GM23248 (cell line): ENCODE measurements at regions not wholly inside any gene's neighbourhood (a gene's known extent, or its start where the extent isn't known, plus 50 kb on each side); places are given as distances from the start of the nearest gene placed in this dataset.

ENCODE experiments used
- EZH2 ChIP-seq: fragments of 200-600 bp; sonication (generic); IDR thresholded peaks from 2 replicates; pipeline ENCODE4 v1.6.1; 2018; ENCODE audit warnings: antibody characterized with exemption, mild to moderate bottlenecking; ENCODE audit not compliant: insufficient read depth, poor library complexity, severe bottlenecking
- EZH2phosphoT487 ChIP-seq: fragments of 200-600 bp; sonication (generic); IDR thresholded peaks from 2 replicates; pipeline ENCODE4 v1.6.1; 2018; ENCODE audit warnings: antibody characterized with exemption, moderate library complexity, mild to moderate bottlenecking, low read depth; ENCODE audit not compliant: insufficient read depth

- TF ChIP-seq EZH2phosphoT487 (no peak), EZH2 (no peak)
Observed at GRCh38 chr1:30419831-30420230, 303.6 kb downstream of the MATN1 start.
